ENCODE measurements at regions not wholly inside any gene's neighbourhood (a gene's known extent, or its start where the extent isn't known, plus 50 kb on each side); places are given as distances from the start of the nearest gene placed in this dataset.

GRCh38 chr2:165033402-165033801 lies 78.1 kb upstream of the SLC38A11 start:
- TF ChIP-seq CTCF (IDR thresholded peaks at IDR 0.05; ENCODE audit: insufficient read depth, low read depth, low read length, missing control alignments), result no peak
- DNase-seq (ENCODE audit: low read depth), result no peak
- no peak overlapping the region for H3K4me3 ChIP-seq (ENCODE audit: low read length)

- DNase-seq (ENCODE audit: low read depth), result no peak
- H3K4me3 ChIP-seq (ENCODE audit: low read length), result no peak overlapping the region
- no peak for TF ChIP-seq CTCF (IDR thresholded peaks at IDR 0.05; ENCODE audit: insufficient read depth, low read depth, low read length, missing control alignments)
Observed at GRCh38 chr2:165032559-165032958, 77.2 kb upstream of the SLC38A11 start.

GRCh38 chr2:165024199-165024598 lies 68.9 kb upstream of the SLC38A11 start:
- no peak for TF ChIP-seq CTCF (IDR thresholded peaks at IDR 0.05; ENCODE audit: insufficient read depth, low read depth, low read length, missing control alignments)
- no peak for DNase-seq (ENCODE audit: low read depth)
- H3K4me3 ChIP-seq (ENCODE audit: low read length), result no peak overlapping the region

- no peak overlapping the region for H3K4me3 ChIP-seq (ENCODE audit: low read length)
- TF ChIP-seq CTCF (IDR thresholded peaks at IDR 0.05; ENCODE audit: insufficient read depth, low read depth, low read length, missing control alignments), result no peak
- no peak for DNase-seq (ENCODE audit: low read depth)
Observed at GRCh38 chr2:165022781-165023180, 67.5 kb upstream of the SLC38A11 start.

GRCh38 chr2:165017966-165018596 lies 62.8 kb upstream of the SLC38A11 start:
- no peak for TF ChIP-seq CTCF (IDR thresholded peaks at IDR 0.05; ENCODE audit: insufficient read depth, low read depth, low read length, missing control alignments)
- no peak for DNase-seq (ENCODE audit: low read depth)
- no peak overlapping the region for H3K4me3 ChIP-seq (ENCODE audit: low read length)

- peak; percentile 75 for TF ChIP-seq CTCF (IDR thresholded peaks at IDR 0.05; ENCODE audit: insufficient read depth, low read depth, low read length, missing control alignments)
- peak; percentile 49 for DNase-seq (ENCODE audit: low read depth)
- no peak overlapping the region for H3K4me3 ChIP-seq (ENCODE audit: low read length)
Observed at GRCh38 chr2:165016772-165017411, 61.6 kb upstream of the SLC38A11 start.

Measured in epithelial cell of esophagus (primary cell).